A673 (cell line): ENCODE measurements at regions not wholly inside any gene's neighbourhood (a gene's known extent, or its start where the extent isn't known, plus 50 kb on each side); places are given as distances from the start of the nearest gene placed in this dataset.

Source experiments
- BruUV-seq: library from RNA; stranded (reverse); fragments of 400-500 nt; replicated peaks from 2 replicates; lab custom pipeline; 2021; lab: Mats Ljungman, UMichigan
- CTCF ChIA-PET: fragments of 300-600 bp; sonication (Branson Sonifier 250); formaldehyde crosslinking; loops from one replicate; lab custom pipeline; 2022; ENCODE audit warnings: antibody characterized with exemption; lab: Charles Lee
- POLR2A ChIA-PET: fragments of 300-600 bp; sonication (Branson Sonifier 250); formaldehyde crosslinking; loops from one replicate; lab custom pipeline; 2022; ENCODE audit warnings: antibody characterized with exemption; ENCODE audit not compliant: low non-redundant PET; lab: Charles Lee
- DNase-seq: peaks from one replicate; pipeline ENCODE4 v3.0.0-alpha.2; 2015; ENCODE audit warnings: low spot score
- H3K27ac ChIP-seq: fragments of 200-600 bp; sonication (generic); 2 replicates; pipeline ENCODE4 v1.5.1; 2016; ENCODE audit warnings: mixed run types, low read depth, mild to moderate bottlenecking, mixed read lengths, antibody characterized with exemption, low read length; ENCODE audit not compliant: poor library complexity, severe bottlenecking
- H3K27me3 ChIP-seq: fragments of 200-600 bp; sonication (generic); replicated peaks from 2 replicates; pipeline ENCODE4 v1.6.1; 2017; ENCODE audit warnings: mixed run types, low read depth, mild to moderate bottlenecking, mixed read lengths, antibody characterized with exemption, low read length; ENCODE audit not compliant: insufficient read depth, poor library complexity
- H3K36me3 ChIP-seq: fragments of 200-600 bp; sonication (generic); 2 replicates; pipeline ENCODE4 v1.6.1; 2016; ENCODE audit warnings: mixed run types, mild to moderate bottlenecking, mixed read lengths, antibody characterized with exemption, low read length; ENCODE audit not compliant: insufficient read depth, poor library complexity, severe bottlenecking
- H3K4me1 ChIP-seq: fragments of 200-600 bp; sonication (generic); 2 replicates; pipeline ENCODE4 v1.6.1; 2017; ENCODE audit warnings: mixed run types, mild to moderate bottlenecking, mixed read lengths, antibody characterized with exemption, low read length; ENCODE audit not compliant: insufficient read depth, poor library complexity, severe bottlenecking
- H3K4me3 ChIP-seq: fragments of 200-600 bp; sonication (generic); 2 replicates; pipeline ENCODE4 v1.5.1; 2016; ENCODE audit warnings: low read depth, mixed run types, mild to moderate bottlenecking, mixed read lengths, low read length; ENCODE audit not compliant: poor library complexity, severe bottlenecking
- H3K9me3 ChIP-seq: fragments of 200-600 bp; sonication (generic); 2 replicates; pipeline ENCODE4 v1.6.1; 2016; ENCODE audit warnings: mixed run types, low read depth, mild to moderate bottlenecking, mixed read lengths, antibody characterized with exemption, low read length; ENCODE audit not compliant: poor library complexity, severe bottlenecking
- EZH2 ChIP-seq: fragments of 200-600 bp; sonication (generic); IDR thresholded peaks from 2 replicates; pipeline ENCODE4 v1.6.1; 2017; ENCODE audit warnings: borderline replicate concordance, low read depth, mild to moderate bottlenecking, mixed read lengths, antibody characterized with exemption, low read length; ENCODE audit not compliant: poor library complexity, severe bottlenecking
- intact Hi-C: fragments of 100-400 bp; cut with micrococcal nuclease; formaldehyde crosslinking; loops from one replicate; pipeline ENCODE4 v1.10.0; 2022; ENCODE audit not compliant: unreplicated experiment
- TF ChIP-seq, protein P1 (sequence below): fragments of 300-800, 200-600 bp; sonication (generic); conservative IDR thresholded peaks from 2 replicates; pipeline ENCODE4 v1.5.1; 2017; ENCODE audit warnings: low read depth, mild to moderate bottlenecking, antibody characterized with exemption, low read length, moderate library complexity, mixed read lengths

DNA sequence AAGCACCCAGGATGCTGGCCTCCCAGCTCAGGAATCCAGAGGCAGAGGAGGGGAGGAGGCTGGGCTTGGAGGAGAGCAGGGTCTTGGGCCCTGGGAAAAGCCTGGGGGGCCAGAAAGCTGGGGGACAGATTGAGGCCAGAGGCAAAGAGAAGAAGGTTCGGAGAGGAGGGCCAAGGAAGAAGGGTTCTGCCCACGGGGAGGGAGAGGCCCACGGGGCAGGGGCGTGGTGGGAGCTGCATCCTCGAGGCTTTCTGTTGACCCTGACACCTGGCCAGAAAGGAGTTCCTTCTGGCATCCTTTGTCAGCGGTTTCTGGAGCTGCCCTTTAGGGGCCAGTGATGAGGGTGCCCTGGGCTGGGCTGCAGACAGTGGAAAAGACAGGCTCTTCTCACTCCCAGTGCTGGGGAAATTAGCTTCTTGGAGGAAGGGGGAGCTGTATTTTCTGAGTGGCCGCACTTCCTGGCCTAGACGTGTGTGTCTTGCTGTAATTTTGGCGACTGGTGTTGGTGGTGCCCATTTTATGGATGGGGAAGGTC is 308.7 kb downstream of the SEC14L1 start:
- ChIA-PET POLR2A (no interaction called here), CTCF (interaction anchor here (0.6 kb wide), 1 partner anchor 198 kb away, joined by 3 read pairs; no protein-coding TSS in a partner anchor)
- peaks cover 47% of the 10 kb centered on the region for H3K4me1 ChIP-seq
- H3K27me3 ChIP-seq = no peaks in the 10 kb centered on the region
- no TSS peak for BruUV-seq
- intact Hi-C loops = no loop called here
- no peak overlapping the region for H3K4me3 ChIP-seq
- H3K36me3 ChIP-seq = no peaks in the 10 kb centered on the region
- no peak for TF ChIP-seq EZH2
- TF ChIP-seq, protein P1, sequence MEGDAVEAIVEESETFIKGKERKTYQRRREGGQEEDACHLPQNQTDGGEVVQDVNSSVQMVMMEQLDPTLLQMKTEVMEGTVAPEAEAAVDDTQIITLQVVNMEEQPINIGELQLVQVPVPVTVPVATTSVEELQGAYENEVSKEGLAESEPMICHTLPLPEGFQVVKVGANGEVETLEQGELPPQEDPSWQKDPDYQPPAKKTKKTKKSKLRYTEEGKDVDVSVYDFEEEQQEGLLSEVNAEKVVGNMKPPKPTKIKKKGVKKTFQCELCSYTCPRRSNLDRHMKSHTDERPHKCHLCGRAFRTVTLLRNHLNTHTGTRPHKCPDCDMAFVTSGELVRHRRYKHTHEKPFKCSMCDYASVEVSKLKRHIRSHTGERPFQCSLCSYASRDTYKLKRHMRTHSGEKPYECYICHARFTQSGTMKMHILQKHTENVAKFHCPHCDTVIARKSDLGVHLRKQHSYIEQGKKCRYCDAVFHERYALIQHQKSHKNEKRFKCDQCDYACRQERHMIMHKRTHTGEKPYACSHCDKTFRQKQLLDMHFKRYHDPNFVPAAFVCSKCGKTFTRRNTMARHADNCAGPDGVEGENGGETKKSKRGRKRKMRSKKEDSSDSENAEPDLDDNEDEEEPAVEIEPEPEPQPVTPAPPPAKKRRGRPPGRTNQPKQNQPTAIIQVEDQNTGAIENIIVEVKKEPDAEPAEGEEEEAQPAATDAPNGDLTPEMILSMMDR = no peak
- H3K27ac ChIP-seq = no peak overlapping the region
- no peaks in the 10 kb centered on the region for H3K9me3 ChIP-seq
- no peak for DNase-seq

DNA sequence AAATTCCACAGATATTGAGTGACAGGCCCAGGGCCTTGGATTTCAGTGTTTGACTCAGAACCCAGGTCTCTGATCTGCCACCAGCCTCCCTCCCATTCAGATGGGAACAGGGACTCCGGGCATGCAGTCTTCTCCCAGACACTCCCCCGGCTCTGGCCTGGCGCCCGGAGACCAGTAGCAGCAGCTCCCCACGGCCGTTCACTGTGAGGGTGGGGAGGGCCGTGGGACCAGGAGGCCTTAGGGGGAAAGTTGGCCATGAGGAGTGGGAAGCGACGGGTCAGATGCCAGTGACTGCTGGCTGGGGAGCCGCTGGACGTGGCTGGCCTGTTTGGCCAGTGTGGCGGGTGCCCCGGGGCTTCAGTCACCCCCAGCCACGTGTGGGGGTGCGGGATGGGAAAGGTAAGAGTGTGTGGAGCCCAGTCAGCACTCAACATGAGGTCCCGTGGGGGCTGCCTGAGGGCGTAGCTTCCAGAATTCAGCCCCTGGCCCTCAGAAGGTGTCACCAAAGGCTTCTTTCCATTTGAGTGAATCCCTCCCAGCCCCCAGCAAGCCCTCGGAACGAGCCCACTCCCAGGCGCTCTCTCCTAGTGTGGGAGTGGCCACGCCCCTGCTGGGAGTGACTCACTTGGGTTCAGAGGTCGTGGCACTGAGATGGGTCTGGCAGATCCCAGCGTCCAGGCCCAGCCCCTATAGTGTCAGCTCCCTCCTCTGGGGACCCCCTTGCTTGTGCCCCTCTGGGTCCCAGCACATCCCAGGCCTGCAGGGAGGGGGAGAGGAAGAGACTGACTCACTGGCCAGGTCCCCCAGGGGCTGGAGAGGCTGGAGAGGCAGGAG is 309.4 kb downstream of the SEC14L1 start:
- no peaks in the 10 kb centered on the region for H3K36me3 ChIP-seq
- peak overlapping the region; percentile 51 for H3K4me3 ChIP-seq
- TF ChIP-seq, protein P1 = no peak
- TF ChIP-seq EZH2 = no peak
- DNase-seq = peak; percentile 60
- H3K9me3 ChIP-seq = no peaks in the 10 kb centered on the region
- CTCF ChIA-PET = interaction anchor here (0.6 kb wide), 1 partner anchor 199 kb away, joined by 3 read pairs; no protein-coding TSS in a partner anchor
- POLR2A ChIA-PET = no interaction called here
- peaks cover 43% of the 10 kb centered on the region for H3K4me1 ChIP-seq
- intact Hi-C loops = no loop called here
- no peaks in the 10 kb centered on the region for H3K27me3 ChIP-seq
- H3K27ac ChIP-seq = peak overlapping the region; percentile 77
- no TSS peak for BruUV-seq

DNA sequence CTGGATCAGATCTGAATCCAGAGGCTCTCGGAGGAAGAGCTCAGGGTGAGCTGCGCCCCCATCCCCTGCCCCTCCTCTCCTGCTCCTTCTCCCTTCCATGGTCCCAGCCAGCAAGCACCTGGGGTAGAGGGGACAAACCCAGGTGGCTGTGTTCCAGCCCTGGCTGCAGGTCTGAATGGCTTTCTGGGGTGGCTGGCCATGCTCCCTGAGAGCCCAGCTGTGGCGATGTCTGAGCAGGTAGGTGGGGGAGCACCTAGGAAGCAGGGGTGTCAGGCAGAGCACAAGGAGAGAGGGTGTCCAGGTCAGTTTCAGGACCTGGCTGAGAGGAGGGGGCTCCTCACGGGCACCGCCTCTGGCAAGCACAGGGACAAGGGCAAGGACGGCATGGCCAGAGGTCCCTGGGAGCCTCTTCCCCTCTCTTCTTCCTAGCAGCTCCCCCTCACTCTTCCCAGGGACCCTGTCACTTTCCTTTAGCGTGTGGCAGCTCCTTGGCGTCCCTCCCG is 310.0 kb downstream of the SEC14L1 start:
- H3K9me3 ChIP-seq = no peaks in the 10 kb centered on the region
- peak overlapping the region; percentile 77 for H3K27ac ChIP-seq
- peaks cover 37% of the 10 kb centered on the region for H3K4me1 ChIP-seq
- CTCF ChIA-PET = interaction anchor here (0.5 kb wide), 1 partner anchor 1080 kb away, joined by 3 read pairs; no protein-coding TSS in a partner anchor
- TF ChIP-seq, protein P1 = no peak
- TF ChIP-seq EZH2 = no peak
- H3K27me3 ChIP-seq = no peaks in the 10 kb centered on the region
- intact Hi-C loops = no loop called here
- no peak for DNase-seq
- BruUV-seq = no TSS peak
- no peaks in the 10 kb centered on the region for H3K36me3 ChIP-seq
- POLR2A ChIA-PET = no interaction called here
- H3K4me3 ChIP-seq = peak overlapping the region; percentile 51
